GM18867 (cell line): ENCODE measurements at regions not wholly inside any gene's neighbourhood (a gene's known extent, or its start where the extent isn't known, plus 50 kb on each side); places are given as distances from the start of the nearest gene placed in this dataset.
A peak's percentile ranks its signal among the peaks of the same experiment; 100 is the strongest.

ENCODE experiments used
- ATAC-seq: cut with Tn5 transposase; IDR thresholded peaks from one replicate; pipeline ENCODE4 v1.9.1; 2021; ENCODE audit warnings: mild to moderate bottlenecking, moderate library complexity; ENCODE audit not compliant: unreplicated experiment

- peak; percentile 42 for ATAC-seq
Observed at GRCh38 chr1:212557739-212558692, 50.5 kb upstream of the ATF3 start.

GRCh38 chr1:212558693-212559480 is 49.7 kb upstream of the ATF3 start:
- peak; percentile 94 for ATAC-seq
